ENCODE measurements at regions not wholly inside any gene's neighbourhood (a gene's known extent, or its start where the extent isn't known, plus 50 kb on each side); places are given as distances from the start of the nearest gene placed in this dataset.

GRCh38 chr7:17617857-17618651, 319.6 kb downstream of the AHR start:
- Mint-ChIP-seq H3K27me3 (ENCODE audit: unreplicated experiment) (no peaks in the 10 kb centered on the region), H3K36me3 (ENCODE audit: unreplicated experiment) (peaks cover 3% of the 10 kb centered on the region), H3K9me3 (ENCODE audit: unreplicated experiment) (peaks cover 4% of the 10 kb centered on the region), H3K4me1 (ENCODE audit: unreplicated experiment) (peaks cover 8% of the 10 kb centered on the region), H3K4me3 (ENCODE audit: unreplicated experiment) (no peak overlapping the region), H3K27ac (ENCODE audit: unreplicated experiment) (no peak overlapping the region)
- TF ChIP-seq, protein P1, sequence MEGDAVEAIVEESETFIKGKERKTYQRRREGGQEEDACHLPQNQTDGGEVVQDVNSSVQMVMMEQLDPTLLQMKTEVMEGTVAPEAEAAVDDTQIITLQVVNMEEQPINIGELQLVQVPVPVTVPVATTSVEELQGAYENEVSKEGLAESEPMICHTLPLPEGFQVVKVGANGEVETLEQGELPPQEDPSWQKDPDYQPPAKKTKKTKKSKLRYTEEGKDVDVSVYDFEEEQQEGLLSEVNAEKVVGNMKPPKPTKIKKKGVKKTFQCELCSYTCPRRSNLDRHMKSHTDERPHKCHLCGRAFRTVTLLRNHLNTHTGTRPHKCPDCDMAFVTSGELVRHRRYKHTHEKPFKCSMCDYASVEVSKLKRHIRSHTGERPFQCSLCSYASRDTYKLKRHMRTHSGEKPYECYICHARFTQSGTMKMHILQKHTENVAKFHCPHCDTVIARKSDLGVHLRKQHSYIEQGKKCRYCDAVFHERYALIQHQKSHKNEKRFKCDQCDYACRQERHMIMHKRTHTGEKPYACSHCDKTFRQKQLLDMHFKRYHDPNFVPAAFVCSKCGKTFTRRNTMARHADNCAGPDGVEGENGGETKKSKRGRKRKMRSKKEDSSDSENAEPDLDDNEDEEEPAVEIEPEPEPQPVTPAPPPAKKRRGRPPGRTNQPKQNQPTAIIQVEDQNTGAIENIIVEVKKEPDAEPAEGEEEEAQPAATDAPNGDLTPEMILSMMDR (IDR thresholded peaks at IDR 0.05): no peak
- DNase-seq (ENCODE audit: extremely low spot score, unreplicated experiment): no peak

GRCh38 chr7:17618652-17618974, 320.2 kb downstream of the AHR start:
- H3K4me3 Mint-ChIP-seq (ENCODE audit: unreplicated experiment): no peak overlapping the region

DNA sequence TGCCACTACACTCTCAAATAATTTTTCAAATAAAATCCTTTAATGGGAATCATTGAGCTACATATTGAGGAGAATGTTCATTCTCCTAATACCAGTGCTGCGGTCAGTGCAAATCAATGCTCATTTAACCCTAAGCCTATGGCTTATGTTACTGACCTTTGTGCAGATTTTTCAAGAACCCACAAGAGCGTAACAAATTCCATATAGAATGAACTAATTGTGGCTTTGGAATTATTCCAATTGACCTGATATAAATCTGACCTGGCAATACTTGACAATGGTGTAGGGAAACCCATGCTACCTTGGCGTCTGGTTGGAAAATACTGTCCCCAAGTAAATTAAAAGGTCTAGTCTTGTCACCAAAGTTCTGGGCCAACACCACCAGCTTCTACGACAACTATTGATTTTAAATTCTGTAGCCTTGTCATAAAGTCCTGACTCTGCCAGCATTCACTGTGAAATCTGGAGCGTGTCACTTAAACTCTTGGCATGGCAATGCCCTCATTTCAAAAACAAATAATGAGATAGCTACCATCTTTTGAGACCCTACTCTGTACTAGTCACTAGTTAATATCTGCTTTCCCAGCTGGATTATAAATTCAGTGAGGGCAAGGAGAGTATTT, 320.9 kb downstream of the AHR start:
- Mint-ChIP-seq H3K4me3 (ENCODE audit: unreplicated experiment) (no peak overlapping the region), H3K27ac (ENCODE audit: unreplicated experiment) (no peak overlapping the region), H3K27me3 (ENCODE audit: unreplicated experiment) (no peaks in the 10 kb centered on the region), H3K4me1 (ENCODE audit: unreplicated experiment) (peaks cover 20% of the 10 kb centered on the region), H3K9me3 (ENCODE audit: unreplicated experiment) (peaks cover 4% of the 10 kb centered on the region), H3K36me3 (ENCODE audit: unreplicated experiment) (peaks cover 3% of the 10 kb centered on the region)
- DNase-seq (ENCODE audit: extremely low spot score, unreplicated experiment): no peak
- TF ChIP-seq, protein P1 (IDR thresholded peaks at IDR 0.05): no peak

More at GRCh38 chr7:17618652-17618974, 320.2 kb downstream of the AHR start:
- Mint-ChIP-seq H3K27me3 (ENCODE audit: unreplicated experiment) (no peaks in the 10 kb centered on the region), H3K9me3 (ENCODE audit: unreplicated experiment) (peaks cover 4% of the 10 kb centered on the region), H3K4me1 (ENCODE audit: unreplicated experiment) (peaks cover 13% of the 10 kb centered on the region), H3K36me3 (ENCODE audit: unreplicated experiment) (peaks cover 3% of the 10 kb centered on the region), H3K27ac (ENCODE audit: unreplicated experiment) (no peak overlapping the region)
- DNase-seq (ENCODE audit: extremely low spot score, unreplicated experiment): no peak
- TF ChIP-seq, protein P1 (IDR thresholded peaks at IDR 0.05): no peak

GRCh38 chr7:17620566-17620965, 319.7 kb downstream of the SNX13 start:
- H3K27me3 Mint-ChIP-seq (ENCODE audit: unreplicated experiment): no peaks in the 10 kb centered on the region
- H3K9me3 Mint-ChIP-seq (ENCODE audit: unreplicated experiment): no peaks in the 10 kb centered on the region
- peaks cover 32% of the 10 kb centered on the region for H3K4me1 Mint-ChIP-seq (ENCODE audit: unreplicated experiment)
- no peak overlapping the region for H3K4me3 Mint-ChIP-seq (ENCODE audit: unreplicated experiment)
- H3K27ac Mint-ChIP-seq (ENCODE audit: unreplicated experiment): no peak overlapping the region
- H3K36me3 Mint-ChIP-seq (ENCODE audit: unreplicated experiment): no peaks in the 10 kb centered on the region
- DNase-seq (ENCODE audit: extremely low spot score, unreplicated experiment): no peak
- TF ChIP-seq, protein P1 (IDR thresholded peaks at IDR 0.05): no peak

GRCh38 chr7:17622451-17622850, 317.8 kb downstream of the SNX13 start:
- DNase-seq (ENCODE audit: extremely low spot score, unreplicated experiment): no peak
- TF ChIP-seq, protein P1 (IDR thresholded peaks at IDR 0.05): no peak
- H3K27ac Mint-ChIP-seq (ENCODE audit: unreplicated experiment): no peak overlapping the region
- H3K4me3 Mint-ChIP-seq (ENCODE audit: unreplicated experiment): no peak overlapping the region
- H3K36me3 Mint-ChIP-seq (ENCODE audit: unreplicated experiment): no peaks in the 10 kb centered on the region
- no peaks in the 10 kb centered on the region for H3K27me3 Mint-ChIP-seq (ENCODE audit: unreplicated experiment)
- peaks cover 35% of the 10 kb centered on the region for H3K4me1 Mint-ChIP-seq (ENCODE audit: unreplicated experiment)
- no peaks in the 10 kb centered on the region for H3K9me3 Mint-ChIP-seq (ENCODE audit: unreplicated experiment)
